GM23248 (cell line): ENCODE measurements at regions not wholly inside any gene's neighbourhood (a gene's known extent, or its start where the extent isn't known, plus 50 kb on each side); places are given as distances from the start of the nearest gene placed in this dataset.

Experiments
- EZH2 ChIP-seq: fragments of 200-600 bp; sonication (generic); IDR thresholded peaks from 2 replicates; pipeline ENCODE4 v1.6.1; 2018; ENCODE audit warnings: antibody characterized with exemption, mild to moderate bottlenecking; ENCODE audit not compliant: insufficient read depth, poor library complexity, severe bottlenecking
- EZH2phosphoT487 ChIP-seq: fragments of 200-600 bp; sonication (generic); IDR thresholded peaks from 2 replicates; pipeline ENCODE4 v1.6.1; 2018; ENCODE audit warnings: antibody characterized with exemption, moderate library complexity, mild to moderate bottlenecking, low read depth; ENCODE audit not compliant: insufficient read depth

GRCh38 chr9:102534031-102534430 is 461.1 kb upstream of the CYLC2 start:
- no peak for TF ChIP-seq EZH2
- no peak for TF ChIP-seq EZH2phosphoT487
